Esophagus squamous epithelium (tissue), 4 donors: ENCODE measurements at regions not wholly inside any gene's neighbourhood (a gene's known extent, or its start where the extent isn't known, plus 50 kb on each side); places are given as distances from the start of the nearest gene placed in this dataset.

Source experiments
- CTCF ChIP-seq, 6 experiments: fragments of 450-650 bp in 4 of 6; fragments of 200-600 bp in 2 of 6; sonication (generic) in 2 of 6; IDR thresholded peaks; one replicate each; pipeline ENCODE4 v1.5.1; 2016 to 2019; ENCODE audit warnings: antibody characterized with exemption in 6 of 6, mild to moderate bottlenecking in 4 of 6, moderate library complexity in 4 of 6
- POLR2A ChIP-seq, 4 donors: fragments of 450-650 bp; IDR thresholded peaks; one replicate each; pipeline ENCODE4 v1.6.1; 2017; ENCODE audit warnings: antibody characterized with exemption in 4 of 4, mild to moderate bottlenecking in 4 of 4, moderate library complexity in 3 of 4

DNA sequence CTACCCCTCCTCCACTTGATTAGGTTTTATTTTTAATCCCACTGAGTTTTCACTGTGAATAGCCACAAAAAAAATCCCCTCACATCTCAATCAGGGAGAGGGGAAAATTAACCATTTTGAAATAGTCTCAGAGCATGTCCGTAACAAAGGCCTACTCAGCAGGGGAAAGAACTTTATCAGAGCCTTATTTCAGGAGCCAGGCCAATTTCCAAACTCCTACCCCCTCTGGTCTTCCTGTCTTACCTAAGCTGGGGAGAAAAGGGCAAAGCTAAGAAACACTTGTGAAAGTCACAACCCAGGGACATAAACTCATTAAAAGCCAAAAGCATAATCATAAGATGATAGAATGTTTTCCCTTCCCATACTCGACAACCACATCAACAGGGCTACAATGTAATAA, 260.3 kb upstream of the DIO3 start:
- TF ChIP-seq CTCF (IDR thresholded peaks at IDR 0.05) (no peak), POLR2A (IDR thresholded peaks at IDR 0.05) (no peak)
